Activated naive CD4-positive, alpha-beta T cell treated with anti-CD3 and anti-CD28 coated beads for 36 hours (primary cell): ENCODE measurements at regions not wholly inside any gene's neighbourhood (a gene's known extent, or its start where the extent isn't known, plus 50 kb on each side); places are given as distances from the start of the nearest gene placed in this dataset.
"Not testable (repeated sequence)": the region's sequence is repeated elsewhere in the genome, so short reads cannot be mapped to it uniquely, and the experiment has no call there.

Source experiments
- CTCF ChIA-PET: fragments of 350-600 bp; sonication (Branson Sonifier 250); formaldehyde crosslinking; loops from one replicate; lab custom pipeline; 2021; ENCODE audit warnings: antibody characterized with exemption; lab: Charles Lee
- DNase-seq: peaks from one replicate; pipeline ENCODE4 v3.0.0-alpha.2; 2020
- H3K27ac Mint-ChIP-seq: one replicate; pipeline ENCODE4 v1.8.0; 2021; ENCODE audit warnings: mild to moderate bottlenecking, mixed read lengths
- H3K27me3 Mint-ChIP-seq: one replicate; pipeline ENCODE4 v1.8.0; 2021; ENCODE audit warnings: low read depth, mixed read lengths
- H3K36me3 Mint-ChIP-seq: one replicate; pipeline ENCODE4 v1.8.0; 2021; ENCODE audit warnings: low read depth, mixed read lengths
- H3K4me1 Mint-ChIP-seq: one replicate; pipeline ENCODE4 v1.8.0; 2021; ENCODE audit warnings: low read depth, mixed read lengths
- H3K4me3 Mint-ChIP-seq: one replicate; pipeline ENCODE4 v1.8.0; 2021; ENCODE audit warnings: mild to moderate bottlenecking, moderate library complexity, mixed read lengths
- H3K9me3 Mint-ChIP-seq: one replicate; pipeline ENCODE4 v1.8.0; 2021; ENCODE audit warnings: mixed read lengths
- intact Hi-C: fragments of 100-400 bp; cut with micrococcal nuclease; formaldehyde crosslinking; loops from one replicate; pipeline ENCODE4 v1.15.1; 2023

DNA sequence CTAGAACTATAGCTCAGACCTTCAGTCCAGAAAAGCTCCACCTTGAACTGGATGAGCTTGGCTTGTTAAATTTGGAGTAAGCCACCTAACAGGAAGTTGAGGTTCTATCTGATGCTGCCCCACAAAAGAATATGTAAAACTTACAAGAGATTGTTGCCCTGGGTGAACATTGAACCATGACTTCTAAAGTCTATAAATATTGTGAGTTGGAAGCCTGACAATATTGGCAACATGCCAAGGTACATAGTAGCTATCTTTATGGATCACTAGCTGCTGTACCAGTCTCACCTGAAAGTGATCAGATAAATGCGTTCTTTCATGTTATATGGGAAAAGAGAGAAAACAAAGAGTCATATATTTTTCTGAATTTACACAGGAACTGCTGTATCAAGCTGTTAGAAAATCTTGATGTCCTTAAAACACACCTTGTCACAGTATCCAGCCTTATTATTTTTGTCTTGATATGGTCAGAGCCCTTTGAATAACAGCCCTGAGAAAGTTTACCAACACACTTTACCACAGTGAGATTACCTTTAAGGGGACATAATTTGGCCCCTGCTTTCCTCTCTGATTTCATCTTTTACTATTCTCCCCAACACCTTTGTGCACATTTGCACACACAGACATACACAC, 92.0 kb downstream of the LSMEM1 start:
- Mint-ChIP-seq H3K27me3 (no peaks in the 10 kb centered on the region), H3K36me3 (no peaks in the 10 kb centered on the region), H3K4me1 (peaks cover 12% of the 10 kb centered on the region), H3K9me3 (peaks cover 4% of the 10 kb centered on the region), H3K4me3 (no peak overlapping the region), H3K27ac (no peak overlapping the region)
- intact Hi-C loops = loop anchor here (5.0 kb wide), 1 partner anchor 295 kb away; no protein-coding TSS in a partner anchor
- no peak for DNase-seq
- CTCF ChIA-PET = interaction anchor here (0.9 to 1.0 kb wide), 2 partner anchors 23 to 297 kb away, joined by 3 read pairs; no protein-coding TSS in a partner anchor

DNA sequence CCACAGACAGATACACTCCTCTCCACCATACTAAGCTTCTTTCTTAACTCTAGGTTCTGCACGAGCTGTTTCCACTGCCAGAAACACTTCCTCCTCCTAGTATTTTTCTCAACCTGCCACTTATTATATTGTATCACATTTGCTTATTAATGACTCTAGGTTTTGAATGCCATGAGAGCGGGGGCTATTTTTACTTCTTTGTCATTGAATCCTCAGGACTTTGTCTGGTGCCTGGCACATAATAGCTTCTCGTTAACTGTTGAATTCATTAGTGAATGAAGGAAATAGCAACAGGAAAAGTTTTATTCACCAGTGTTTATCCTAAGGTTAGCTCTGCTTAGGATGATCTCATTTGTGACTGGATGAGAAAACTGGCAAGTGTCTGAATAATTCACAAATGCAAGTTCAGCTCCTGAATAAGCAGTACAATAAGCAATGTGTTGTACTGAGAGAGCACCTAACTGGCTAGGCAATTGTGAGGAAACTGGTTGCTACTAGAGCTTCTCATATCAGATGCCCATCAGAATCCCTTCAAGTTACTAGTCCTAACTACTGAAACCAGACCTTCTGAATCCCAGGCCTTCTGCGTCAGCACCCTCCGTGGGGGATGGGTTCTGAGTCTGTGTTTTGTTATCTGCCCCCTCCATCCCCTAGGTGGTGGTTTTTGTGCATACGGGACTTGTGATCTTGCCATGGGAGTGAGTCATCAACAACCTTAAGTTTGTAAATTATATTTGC, 92.7 kb downstream of the LSMEM1 start:
- intact Hi-C loops = loop anchor here (5.0 kb wide), 1 partner anchor 294 kb away; no protein-coding TSS in a partner anchor
- no peak for DNase-seq
- no peak overlapping the region for H3K27ac Mint-ChIP-seq
- H3K9me3 Mint-ChIP-seq = peaks cover 4% of the 10 kb centered on the region
- H3K36me3 Mint-ChIP-seq = no peaks in the 10 kb centered on the region
- no peak overlapping the region for H3K4me3 Mint-ChIP-seq
- no peaks in the 10 kb centered on the region for H3K27me3 Mint-ChIP-seq
- CTCF ChIA-PET = interaction anchor here (0.6 to 1.0 kb wide), 2 partner anchors 24 to 435 kb away, joined by 3 read pairs; no protein-coding TSS in a partner anchor
- H3K4me1 Mint-ChIP-seq = peaks cover 12% of the 10 kb centered on the region

- Mint-ChIP-seq H3K4me3 (no peak overlapping the region), H3K36me3 (no peaks in the 10 kb centered on the region), H3K27me3 (no peaks in the 10 kb centered on the region), H3K4me1 (peaks cover 12% of the 10 kb centered on the region), H3K9me3 (peaks cover 4% of the 10 kb centered on the region), H3K27ac (no peak overlapping the region)
- CTCF ChIA-PET = no interaction called here
- intact Hi-C loops = no loop called here
- DNase-seq = no peak
Observed at GRCh38 chr7:112575864-112576263, 95.1 kb downstream of the LSMEM1 start.

- Mint-ChIP-seq H3K9me3 (peaks cover 4% of the 10 kb centered on the region), H3K27ac (no peak overlapping the region), H3K4me3 (no peak overlapping the region), H3K36me3 (no peaks in the 10 kb centered on the region), H3K27me3 (peaks cover 2% of the 10 kb centered on the region), H3K4me1 (no peaks in the 10 kb centered on the region)
- CTCF ChIA-PET = no interaction called here
- no peak for DNase-seq
- intact Hi-C loops = no loop called here
Observed at GRCh38 chr7:112579388-112579787, 98.6 kb downstream of the LSMEM1 start.

DNA sequence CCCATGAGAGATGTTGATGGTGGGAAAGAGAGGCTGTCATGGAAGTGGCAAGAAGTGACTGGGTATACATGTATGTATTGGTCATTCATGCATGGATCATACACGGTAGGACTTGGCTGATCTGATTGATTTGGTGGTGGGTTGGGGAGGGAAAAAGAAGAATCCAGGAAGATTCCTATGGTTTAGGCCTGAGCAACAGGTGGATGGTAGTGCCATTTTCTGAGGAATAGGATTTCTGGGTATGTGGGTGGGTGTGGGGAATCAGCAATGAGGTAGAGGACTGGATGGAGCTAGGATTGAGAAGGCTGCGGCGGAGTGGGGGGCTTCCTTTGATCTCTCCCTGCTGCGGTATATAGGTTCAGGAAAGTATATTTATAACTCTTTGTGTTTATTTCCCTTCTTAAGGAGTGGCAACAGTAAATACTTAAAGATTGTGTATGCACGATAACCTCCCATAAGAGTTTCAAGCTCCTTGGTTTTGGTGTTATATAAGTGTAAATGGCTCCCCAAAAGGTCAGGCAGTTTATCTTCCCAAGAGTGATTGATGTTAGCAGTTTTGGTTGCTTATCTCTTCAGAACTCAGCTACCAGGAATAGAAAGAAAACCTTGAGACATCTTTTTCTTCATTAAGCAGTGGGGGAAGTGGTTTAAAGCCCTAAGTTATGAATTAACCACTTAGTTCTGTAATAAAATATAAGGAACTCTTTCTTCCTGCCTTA, 100.1 kb downstream of the LSMEM1 start:
- Mint-ChIP-seq H3K4me3 (no peak overlapping the region), H3K9me3 (peaks cover 4% of the 10 kb centered on the region), H3K27ac (no peak overlapping the region), H3K27me3 (peaks cover 2% of the 10 kb centered on the region), H3K4me1 (no peaks in the 10 kb centered on the region), H3K36me3 (no peaks in the 10 kb centered on the region)
- CTCF ChIA-PET = interaction anchor here (0.6 kb wide), 1 partner anchor 825 kb away, joined by 3 read pairs; no protein-coding TSS in a partner anchor
- intact Hi-C loops = no loop called here
- DNase-seq = no peak

- intact Hi-C loops = no loop called here
- CTCF ChIA-PET = interaction anchor here (0.6 kb wide), 1 partner anchor 824 kb away, joined by 3 read pairs; no protein-coding TSS in a partner anchor
- Mint-ChIP-seq H3K27me3 (peaks cover 2% of the 10 kb centered on the region), H3K4me1 (no peaks in the 10 kb centered on the region), H3K4me3 (no peak overlapping the region), H3K9me3 (no peaks in the 10 kb centered on the region), H3K27ac (no peak overlapping the region), H3K36me3 (no peaks in the 10 kb centered on the region)
- DNase-seq = no peak
Observed at GRCh38 chr7:112581529-112581928, 100.7 kb downstream of the LSMEM1 start.

DNA sequence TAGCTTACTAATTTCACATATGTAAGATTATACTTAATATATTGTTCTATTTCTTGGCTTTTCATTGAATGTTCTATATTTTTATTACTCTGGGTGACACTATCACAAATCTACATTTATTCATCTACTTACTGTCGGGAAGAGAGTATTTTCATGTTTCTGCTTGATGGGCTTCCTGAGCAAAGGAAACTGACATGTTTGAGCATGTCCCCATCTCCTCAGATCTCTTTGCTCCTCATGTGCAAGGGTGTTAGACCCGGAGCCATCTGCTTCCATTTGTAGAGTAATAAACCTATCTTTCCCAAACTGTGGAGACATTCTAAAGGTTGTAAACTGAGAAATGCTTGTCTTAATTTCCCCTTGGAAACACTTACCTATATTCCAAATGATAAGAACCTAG, 103.5 kb downstream of the LSMEM1 start:
- H3K9me3 Mint-ChIP-seq = no peaks in the 10 kb centered on the region
- DNase-seq = no peak
- peaks cover 2% of the 10 kb centered on the region for H3K27me3 Mint-ChIP-seq
- no peak overlapping the region for H3K27ac Mint-ChIP-seq
- intact Hi-C loops = no loop called here
- no peaks in the 10 kb centered on the region for H3K4me1 Mint-ChIP-seq
- CTCF ChIA-PET = no interaction called here
- H3K4me3 Mint-ChIP-seq = no peak overlapping the region
- no peaks in the 10 kb centered on the region for H3K36me3 Mint-ChIP-seq

DNA sequence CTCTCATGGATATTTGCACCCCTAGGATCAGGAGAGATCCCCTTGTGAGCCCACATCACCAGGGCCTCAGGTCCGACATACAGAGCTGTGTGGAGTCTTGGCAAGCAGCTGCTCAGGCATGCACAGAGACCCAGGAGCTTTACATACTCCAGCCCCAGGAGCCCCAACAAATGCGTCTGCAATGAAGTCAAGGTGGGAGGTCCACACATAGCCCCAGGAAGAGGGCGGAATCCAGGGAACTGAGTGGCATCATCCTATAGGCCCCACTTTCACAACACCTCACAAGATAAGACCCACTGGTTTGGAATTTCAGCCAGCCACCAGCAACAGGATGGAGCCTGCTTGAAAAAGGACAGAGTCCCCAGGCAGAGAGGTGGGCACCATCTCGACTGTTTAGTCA, 106.7 kb downstream of the LSMEM1 start:
- no peak overlapping the region for H3K27ac Mint-ChIP-seq
- no peak overlapping the region for H3K4me3 Mint-ChIP-seq
- H3K4me1 Mint-ChIP-seq = no peaks in the 10 kb centered on the region
- no peak for DNase-seq
- H3K9me3 Mint-ChIP-seq = no peaks in the 10 kb centered on the region
- intact Hi-C loops = no loop called here
- CTCF ChIA-PET = no interaction called here
- H3K27me3 Mint-ChIP-seq = peaks cover 5% of the 10 kb centered on the region
- no peaks in the 10 kb centered on the region for H3K36me3 Mint-ChIP-seq

- DNase-seq, H3K36me3 Mint-ChIP-seq, H3K27ac Mint-ChIP-seq, H3K9me3 Mint-ChIP-seq, H3K27me3 Mint-ChIP-seq, intact Hi-C loops, H3K4me3 Mint-ChIP-seq, H3K4me1 Mint-ChIP-seq: not testable (repeated sequence)
- CTCF ChIA-PET = interaction anchor here (0.6 kb wide), 1 partner anchor 77 kb away, joined by 3 read pairs; no protein-coding TSS in a partner anchor
Observed at GRCh38 chr7:112592565-112593263, 111.9 kb downstream of the LSMEM1 start.

DNA sequence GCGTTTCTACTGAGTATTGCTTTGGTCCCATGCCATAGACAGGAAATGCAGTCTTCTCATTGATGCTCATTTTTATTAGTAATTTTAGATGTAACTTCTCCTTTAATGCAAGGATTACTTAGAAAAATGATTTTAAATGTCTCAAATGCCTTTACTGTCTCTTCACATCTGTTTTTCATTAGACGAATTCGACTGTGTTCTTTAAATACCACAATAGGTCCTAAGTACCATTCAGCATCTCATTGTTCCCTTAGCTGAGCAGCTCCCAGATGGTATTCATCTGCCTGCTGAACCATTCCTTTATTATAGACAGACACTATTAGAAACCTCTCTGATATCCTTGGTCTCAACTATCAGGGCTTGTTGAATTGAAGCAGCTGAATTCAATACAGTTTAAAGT, 113.6 kb downstream of the LSMEM1 start:
- DNase-seq = no peak
- no peak overlapping the region for H3K4me3 Mint-ChIP-seq
- H3K36me3 Mint-ChIP-seq = no peaks in the 10 kb centered on the region
- intact Hi-C loops = no loop called here
- no peaks in the 10 kb centered on the region for H3K4me1 Mint-ChIP-seq
- H3K9me3 Mint-ChIP-seq = no peaks in the 10 kb centered on the region
- no peak overlapping the region for H3K27ac Mint-ChIP-seq
- CTCF ChIA-PET = no interaction called here
- peaks cover 5% of the 10 kb centered on the region for H3K27me3 Mint-ChIP-seq

DNA sequence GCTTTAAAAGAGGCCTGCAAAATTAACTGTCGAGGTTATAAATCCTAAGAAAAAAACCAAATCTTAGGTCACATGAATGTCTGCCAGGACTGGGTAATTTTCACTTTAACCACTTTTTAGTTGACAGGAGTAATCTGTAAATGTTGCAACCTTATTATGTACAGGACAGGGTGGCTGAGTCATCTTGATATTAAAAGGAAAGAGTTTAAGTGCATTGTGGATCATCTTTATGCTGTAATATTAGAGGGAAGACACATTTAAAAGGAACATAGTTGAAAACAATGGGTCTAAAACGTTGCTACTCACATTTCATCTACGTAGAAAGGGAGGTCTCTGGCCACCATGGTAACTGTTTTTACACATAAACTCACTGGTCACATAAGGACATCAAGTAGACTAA, 115.5 kb downstream of the LSMEM1 start:
- DNase-seq = no peak
- H3K27me3 Mint-ChIP-seq = peaks cover 2% of the 10 kb centered on the region
- H3K4me1 Mint-ChIP-seq = no peaks in the 10 kb centered on the region
- CTCF ChIA-PET = no interaction called here
- no peaks in the 10 kb centered on the region for H3K36me3 Mint-ChIP-seq
- intact Hi-C loops = no loop called here
- no peak overlapping the region for H3K4me3 Mint-ChIP-seq
- no peak overlapping the region for H3K27ac Mint-ChIP-seq
- H3K9me3 Mint-ChIP-seq = no peaks in the 10 kb centered on the region

DNA sequence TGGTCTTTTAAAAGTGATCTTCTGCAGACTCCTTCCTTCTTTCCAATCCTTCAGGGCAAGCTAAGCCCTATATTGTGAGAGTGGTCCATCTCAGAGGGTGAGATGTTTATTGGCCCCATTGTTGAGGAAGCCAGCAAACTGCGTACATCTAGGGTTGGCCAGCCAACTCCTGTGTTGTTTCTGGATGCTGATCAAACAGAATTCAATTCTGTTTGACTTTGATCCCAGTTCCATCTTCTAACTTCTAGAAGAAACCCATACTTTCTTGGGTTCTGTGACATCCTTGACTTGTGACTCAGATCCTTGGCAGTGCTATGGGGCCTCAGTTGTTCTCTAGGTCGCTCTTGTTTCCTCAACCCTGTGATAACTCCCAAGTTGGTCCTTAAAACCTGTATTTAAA, 116.2 kb downstream of the LSMEM1 start:
- Mint-ChIP-seq H3K9me3 (no peaks in the 10 kb centered on the region), H3K27me3 (peaks cover 2% of the 10 kb centered on the region), H3K4me1 (no peaks in the 10 kb centered on the region), H3K36me3 (no peaks in the 10 kb centered on the region), H3K4me3 (no peak overlapping the region), H3K27ac (no peak overlapping the region)
- intact Hi-C loops = no loop called here
- DNase-seq = no peak
- CTCF ChIA-PET = no interaction called here
